ENCODE measurements at regions not wholly inside any gene's neighbourhood (a gene's known extent, or its start where the extent isn't known, plus 50 kb on each side); places are given as distances from the start of the nearest gene placed in this dataset.

GRCh38 chr10:60569681-60570080, 180.0 kb upstream of the ANK3 start:
- Histone ChIP-seq H3K4me3 (no peak overlapping the region), H3K4me1 (ENCODE audit: insufficient read depth) (peaks cover 31% of the 10 kb centered on the region)

More at GRCh38 chr10:60569681-60570080, 180.0 kb upstream of the ANK3 start:
- no peaks in the 10 kb centered on the region for H3K27me3 Mint-ChIP-seq (ENCODE audit: insufficient read depth, low read depth, poor library complexity)
- H3K36me3 Mint-ChIP-seq (ENCODE audit: low read depth): peaks cover 28% of the 10 kb centered on the region
- H3K27ac Mint-ChIP-seq: no peak overlapping the region
- no peaks in the 10 kb centered on the region for H3K9me2 ChIP-seq (ENCODE audit: insufficient read depth)
- H2AFZ ChIP-seq: no peak overlapping the region
- H3K27ac ChIP-seq (ENCODE audit: low read depth): no peak overlapping the region
- H3K4me1 Mint-ChIP-seq: peaks cover 30% of the 10 kb centered on the region
- no peaks in the 10 kb centered on the region for H4K20me1 ChIP-seq (replicated peaks; ENCODE audit: insufficient read depth)
- no peak overlapping the region for H3K4me2 ChIP-seq
- H3K9me3 Mint-ChIP-seq: peaks cover 25% of the 10 kb centered on the region
- no peak for ATAC-seq
- H3K4me3 Mint-ChIP-seq: no peak overlapping the region
- TF ChIP-seq ETS1 (IDR thresholded peaks at IDR 0.05): no peak
- TF ChIP-seq POLR2AphosphoS5 (IDR thresholded peaks at IDR 0.05; ENCODE audit: low read depth): no peak
- TF ChIP-seq CREB1 (CRISPR knock-in tag; IDR thresholded peaks at IDR 0.05; ENCODE audit: low read depth): no peak
- no peak for TF ChIP-seq ZNF462 (CRISPR knock-in tag; IDR thresholded peaks at IDR 0.05)
- TF ChIP-seq STAT1 (IDR thresholded peaks at IDR 0.05; ENCODE audit: unreplicated experiment): no peak
- no peak for TF ChIP-seq REST (IDR thresholded peaks at IDR 0.05; ENCODE audit: unreplicated experiment)
- no peak for TF ChIP-seq NANOG (IDR thresholded peaks at IDR 0.05; ENCODE audit: borderline replicate concordance)
- no peak for TF ChIP-seq CTCF (conservative IDR thresholded peaks at IDR 0.05; ENCODE audit: low read depth in 2 of 2)
- no peak for TF ChIP-seq EZH2 (IDR thresholded peaks at IDR 0.05; ENCODE audit: low read depth, unreplicated experiment)
- TF ChIP-seq ZNF114 (CRISPR knock-in tag; IDR thresholded peaks at IDR 0.05): no peak
- no peak for TF ChIP-seq EZH2phosphoT487 (IDR thresholded peaks at IDR 0.05; ENCODE audit: unreplicated experiment)
- no peak for TF ChIP-seq JUNB (IDR thresholded peaks at IDR 0.05; ENCODE audit: unreplicated experiment)
- TF ChIP-seq ZNF331 (CRISPR knock-in tag; IDR thresholded peaks at IDR 0.05; ENCODE audit: low read depth): no peak
- no peaks in the 10 kb centered on the region for H3F3A ChIP-seq (replicated peaks; ENCODE audit: low read depth)
- no peak for DNase-seq (ENCODE audit: low spot score)
- H3K27me3 ChIP-seq (ENCODE audit: insufficient read depth): no peaks in the 10 kb centered on the region
- no peaks in the 10 kb centered on the region for H3K79me2 ChIP-seq (replicated peaks; ENCODE audit: insufficient read depth)
- peaks cover 3% of the 10 kb centered on the region; the same call in 1 of the 2 replicates for H3K36me3 ChIP-seq (ENCODE audit: insufficient read depth)

All from GM23338 (cell line).